Glutamatergic neuron (in vitro differentiated cells): ENCODE measurements at regions not wholly inside any gene's neighbourhood (a gene's known extent, or its start where the extent isn't known, plus 50 kb on each side); places are given as distances from the start of the nearest gene placed in this dataset.

Source experiments
- DNase-seq: peaks from one replicate; pipeline ENCODE4 v3.0.0; 2022
- H3K27ac Mint-ChIP-seq: one replicate; pipeline ENCODE4 v1.8.0; 2020; ENCODE audit warnings: mild to moderate bottlenecking, mixed read lengths, inconsistent platforms; ENCODE audit not compliant: unreplicated experiment
- H3K27me3 Mint-ChIP-seq: one replicate; pipeline ENCODE4 v1.8.0; 2020; ENCODE audit warnings: mild to moderate bottlenecking, moderate library complexity, mixed read lengths, inconsistent platforms; ENCODE audit not compliant: unreplicated experiment
- H3K36me3 Mint-ChIP-seq: one replicate; pipeline ENCODE4 v1.8.0; 2020; ENCODE audit warnings: mild to moderate bottlenecking, mixed read lengths, inconsistent platforms; ENCODE audit not compliant: unreplicated experiment
- H3K4me1 Mint-ChIP-seq: one replicate; pipeline ENCODE4 v1.8.0; 2020; ENCODE audit warnings: mild to moderate bottlenecking, low read depth, mixed read lengths, inconsistent platforms; ENCODE audit not compliant: unreplicated experiment
- H3K4me3 Mint-ChIP-seq: one replicate; pipeline ENCODE4 v1.8.0; 2020; ENCODE audit warnings: mild to moderate bottlenecking, mixed read lengths, inconsistent platforms; ENCODE audit not compliant: unreplicated experiment
- H3K9me3 Mint-ChIP-seq: one replicate; pipeline ENCODE4 v1.8.0; 2020; ENCODE audit warnings: mild to moderate bottlenecking, moderate library complexity, mixed read lengths, inconsistent platforms; ENCODE audit not compliant: unreplicated experiment
- CTCF ChIP-seq: fragments of 200-600 bp; sonication (generic); IDR thresholded peaks from one replicate; pipeline ENCODE4 v1.5.0; 2021; ENCODE audit not compliant: partially characterized antibody, unreplicated experiment

GRCh38 chr5:143701493-143701892 is 110.5 kb upstream of the HMHB1 start:
- H3K9me3 Mint-ChIP-seq, result peaks cover 1% of the 10 kb centered on the region
- H3K4me1 Mint-ChIP-seq, result peaks cover 3% of the 10 kb centered on the region
- no peaks in the 10 kb centered on the region for H3K27me3 Mint-ChIP-seq
- H3K27ac Mint-ChIP-seq, result no peak overlapping the region
- no peaks in the 10 kb centered on the region for H3K36me3 Mint-ChIP-seq
- no peak for TF ChIP-seq CTCF
- no peak for DNase-seq
- no peak overlapping the region for H3K4me3 Mint-ChIP-seq

GRCh38 chr5:143700994-143701393 is 111.0 kb upstream of the HMHB1 start:
- DNase-seq, result no peak
- no peaks in the 10 kb centered on the region for H3K36me3 Mint-ChIP-seq

GRCh38 chr5:143699121-143699520 is 112.8 kb upstream of the HMHB1 start:
- H3K9me3 Mint-ChIP-seq, result peaks cover 1% of the 10 kb centered on the region

More at GRCh38 chr5:143700994-143701393, 111.0 kb upstream of the HMHB1 start:
- no peak overlapping the region for H3K27ac Mint-ChIP-seq
- H3K9me3 Mint-ChIP-seq, result peaks cover 1% of the 10 kb centered on the region
- no peak for TF ChIP-seq CTCF
- no peaks in the 10 kb centered on the region for H3K27me3 Mint-ChIP-seq
- H3K4me3 Mint-ChIP-seq, result no peak overlapping the region
- peaks cover 3% of the 10 kb centered on the region for H3K4me1 Mint-ChIP-seq

GRCh38 chr5:143698574-143698973 is 113.4 kb upstream of the HMHB1 start:
- no peak overlapping the region for H3K4me3 Mint-ChIP-seq
- TF ChIP-seq CTCF, result no peak
- no peaks in the 10 kb centered on the region for H3K9me3 Mint-ChIP-seq
- H3K27ac Mint-ChIP-seq, result no peak overlapping the region
- no peaks in the 10 kb centered on the region for H3K36me3 Mint-ChIP-seq
- no peaks in the 10 kb centered on the region for H3K27me3 Mint-ChIP-seq
- no peaks in the 10 kb centered on the region for H3K4me1 Mint-ChIP-seq
- DNase-seq, result no peak

More at GRCh38 chr5:143699121-143699520, 112.8 kb upstream of the HMHB1 start:
- DNase-seq, result no peak
- no peak for TF ChIP-seq CTCF
- no peak overlapping the region for H3K27ac Mint-ChIP-seq
- no peaks in the 10 kb centered on the region for H3K27me3 Mint-ChIP-seq
- no peak overlapping the region for H3K4me3 Mint-ChIP-seq
- no peaks in the 10 kb centered on the region for H3K36me3 Mint-ChIP-seq
- H3K4me1 Mint-ChIP-seq, result no peaks in the 10 kb centered on the region

GRCh38 chr5:143696921-143697320 is 115.0 kb upstream of the HMHB1 start:
- Mint-ChIP-seq H3K27ac (no peak overlapping the region), H3K27me3 (no peaks in the 10 kb centered on the region), H3K9me3 (no peaks in the 10 kb centered on the region), H3K4me1 (no peaks in the 10 kb centered on the region), H3K36me3 (peaks cover 5% of the 10 kb centered on the region), H3K4me3 (no peak overlapping the region)
- TF ChIP-seq CTCF, result no peak
- no peak for DNase-seq
